Smooth muscle cell (in vitro differentiated cells): ENCODE measurements at regions not wholly inside any gene's neighbourhood (a gene's known extent, or its start where the extent isn't known, plus 50 kb on each side); places are given as distances from the start of the nearest gene placed in this dataset.

Source experiments
- DNase-seq: peaks from one replicate; lab custom pipeline; 2025; ENCODE audit not compliant: unreplicated experiment; lab: John Stamatoyannopoulos, UW
- H2AFZ ChIP-seq: fragments of 200-600 bp; sonication (generic); 2 replicates; pipeline ENCODE4 v1.6.0; 2016; ENCODE audit warnings: antibody characterized with exemption, low read depth, mild to moderate bottlenecking
- H3F3A ChIP-seq: fragments of 200-600 bp; sonication (generic); 2 replicates; pipeline ENCODE4 v1.6.0; 2017; ENCODE audit warnings: antibody characterized with exemption, low read depth
- H3K27ac ChIP-seq: fragments of 200-600 bp; sonication (generic); 2 replicates; pipeline ENCODE4 v1.5.1; 2016; ENCODE audit warnings: low read depth, mild to moderate bottlenecking
- H3K27me3 ChIP-seq: fragments of 200-600 bp; sonication (generic); 2 replicates; pipeline ENCODE4 v1.6.1; 2016; ENCODE audit warnings: low read depth, mild to moderate bottlenecking
- H3K36me3 ChIP-seq: fragments of 200-600 bp; sonication (generic); 2 replicates; pipeline ENCODE4 v1.5.1; 2016; ENCODE audit warnings: low read depth
- H3K4me1 ChIP-seq: fragments of 200-600 bp; sonication (generic); 2 replicates; pipeline ENCODE4 v1.5.1; 2016; ENCODE audit warnings: low read depth
- H3K4me2 ChIP-seq: fragments of 200-600 bp; sonication (generic); 2 replicates; pipeline ENCODE4 v1.6.0; 2016; ENCODE audit warnings: mild to moderate bottlenecking
- H3K4me3 ChIP-seq: fragments of 200-600 bp; sonication (generic); 2 replicates; pipeline ENCODE4 v1.5.1; 2016; ENCODE audit warnings: mild to moderate bottlenecking
- H3K79me2 ChIP-seq: fragments of 200-600 bp; sonication (generic); 2 replicates; pipeline ENCODE4 v1.6.0; 2016; ENCODE audit warnings: low read depth, mild to moderate bottlenecking
- H3K9ac ChIP-seq: fragments of 200-600 bp; sonication (generic); 2 replicates; pipeline ENCODE4 v1.6.0; 2016; ENCODE audit warnings: low read depth
- H3K9me3 ChIP-seq: fragments of 200-600 bp; sonication (generic); replicated peaks from 2 replicates; pipeline ENCODE4 v1.5.1; 2016; ENCODE audit warnings: low read depth
- H4K20me1 ChIP-seq: fragments of 200-600 bp; sonication (generic); 2 replicates; pipeline ENCODE4 v1.6.0; 2016; ENCODE audit warnings: low read depth
- WGBS: methylation state at CpG from one replicate; pipeline ENCODE4 v1.1.7; 2016; ENCODE audit warnings: low lambda C conversion rate; 5-methylcytosine and 5-hydroxymethylcytosine counted together
- TF ChIP-seq, protein P1 (sequence below): fragments of 200-600 bp; sonication (generic); IDR thresholded peaks from 2 replicates; pipeline ENCODE4 v1.5.1; 2017; ENCODE audit warnings: borderline replicate concordance, mild to moderate bottlenecking, antibody characterized with exemption; ENCODE audit not compliant: insufficient read depth, poor library complexity, severe bottlenecking

DNA sequence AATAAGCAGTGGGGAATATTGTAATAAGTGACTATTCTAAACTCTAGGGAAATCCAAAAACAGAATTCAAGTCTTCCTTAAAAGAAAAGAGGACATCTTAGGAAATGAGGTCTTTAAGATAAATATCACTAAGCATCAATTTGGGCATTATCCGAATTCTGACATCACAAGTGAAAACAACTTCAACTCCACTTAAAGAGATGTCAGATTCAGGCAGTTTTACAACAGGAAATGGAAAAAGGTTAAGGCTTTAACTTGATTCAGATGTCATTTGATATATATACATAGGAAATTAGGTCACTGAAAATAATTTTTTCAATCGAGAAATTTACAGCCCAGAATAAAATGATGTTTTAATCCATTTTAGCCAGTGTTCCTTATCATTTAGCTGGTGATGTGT is 435.4 kb downstream of the SETD4 start:
- Histone ChIP-seq H3K27ac (no peak overlapping the region), H3K4me1 (peaks cover 2% of the 10 kb centered on the region), H3F3A (no peaks in the 10 kb centered on the region), H3K9ac (no peak overlapping the region), H3K9me3 (no peaks in the 10 kb centered on the region), H3K4me3 (no peak overlapping the region), H3K36me3 (no peaks in the 10 kb centered on the region), H4K20me1 (no peaks in the 10 kb centered on the region), H3K4me2 (no peak overlapping the region), H2AFZ (no peak overlapping the region), H3K27me3 (no peaks in the 10 kb centered on the region), H3K79me2 (no peaks in the 10 kb centered on the region)
- DNase-seq: no peak
- TF ChIP-seq, protein P1, sequence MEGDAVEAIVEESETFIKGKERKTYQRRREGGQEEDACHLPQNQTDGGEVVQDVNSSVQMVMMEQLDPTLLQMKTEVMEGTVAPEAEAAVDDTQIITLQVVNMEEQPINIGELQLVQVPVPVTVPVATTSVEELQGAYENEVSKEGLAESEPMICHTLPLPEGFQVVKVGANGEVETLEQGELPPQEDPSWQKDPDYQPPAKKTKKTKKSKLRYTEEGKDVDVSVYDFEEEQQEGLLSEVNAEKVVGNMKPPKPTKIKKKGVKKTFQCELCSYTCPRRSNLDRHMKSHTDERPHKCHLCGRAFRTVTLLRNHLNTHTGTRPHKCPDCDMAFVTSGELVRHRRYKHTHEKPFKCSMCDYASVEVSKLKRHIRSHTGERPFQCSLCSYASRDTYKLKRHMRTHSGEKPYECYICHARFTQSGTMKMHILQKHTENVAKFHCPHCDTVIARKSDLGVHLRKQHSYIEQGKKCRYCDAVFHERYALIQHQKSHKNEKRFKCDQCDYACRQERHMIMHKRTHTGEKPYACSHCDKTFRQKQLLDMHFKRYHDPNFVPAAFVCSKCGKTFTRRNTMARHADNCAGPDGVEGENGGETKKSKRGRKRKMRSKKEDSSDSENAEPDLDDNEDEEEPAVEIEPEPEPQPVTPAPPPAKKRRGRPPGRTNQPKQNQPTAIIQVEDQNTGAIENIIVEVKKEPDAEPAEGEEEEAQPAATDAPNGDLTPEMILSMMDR: no peak
- WGBS: 90% methylated on average over 2 of the region's 2 CpGs

GRCh38 chr21:35622612-35623011 is 437.7 kb downstream of the SETD4 start:
- Histone ChIP-seq H2AFZ (no peak overlapping the region), H4K20me1 (no peaks in the 10 kb centered on the region), H3K36me3 (no peaks in the 10 kb centered on the region), H3K9me3 (no peaks in the 10 kb centered on the region), H3K27me3 (no peaks in the 10 kb centered on the region), H3K79me2 (no peaks in the 10 kb centered on the region), H3K9ac (no peak overlapping the region), H3K4me2 (no peak overlapping the region), H3K4me1 (peaks cover 13% of the 10 kb centered on the region), H3K27ac (no peak overlapping the region), H3K4me3 (no peak overlapping the region), H3F3A (no peaks in the 10 kb centered on the region)
- no peak for DNase-seq
- TF ChIP-seq, protein P1: no peak
- WGBS: 74% methylated on average over 3 of the region's 3 CpGs

DNA sequence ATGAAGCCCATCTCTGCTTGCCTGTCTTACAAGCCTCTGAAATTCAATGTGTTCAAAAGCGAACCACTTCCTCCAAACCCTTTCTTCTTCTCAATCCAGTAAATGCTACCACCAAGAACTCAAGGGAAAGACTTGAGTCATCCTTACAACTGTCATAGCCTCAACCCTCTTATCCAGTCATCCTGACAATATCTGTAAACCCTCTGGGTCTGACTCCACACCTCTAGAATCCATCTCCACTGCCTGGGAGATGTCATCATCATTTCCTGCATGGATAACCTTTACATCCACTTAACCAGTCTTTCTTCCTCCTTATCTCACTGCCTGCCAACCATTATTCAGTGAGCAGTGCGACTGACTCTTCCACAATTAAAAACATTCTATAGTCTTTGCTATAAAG is 441.1 kb downstream of the SETD4 start:
- no peak for DNase-seq
- Histone ChIP-seq H3K4me2 (peak overlapping the region; percentile 54), H3K79me2 (no peaks in the 10 kb centered on the region), H4K20me1 (no peaks in the 10 kb centered on the region), H3K9ac (no peak overlapping the region), H3K4me3 (no peak overlapping the region), H3K9me3 (no peaks in the 10 kb centered on the region), H3F3A (no peaks in the 10 kb centered on the region), H3K4me1 (peaks cover 13% of the 10 kb centered on the region), H2AFZ (no peak overlapping the region), H3K27me3 (no peaks in the 10 kb centered on the region), H3K36me3 (no peaks in the 10 kb centered on the region), H3K27ac (peak overlapping the region; percentile 93)
- 30% methylated on average over 2 of the region's 2 CpGs for WGBS
- TF ChIP-seq, protein P1: no peak

- Histone ChIP-seq H3K4me3 (no peak overlapping the region), H3K79me2 (no peaks in the 10 kb centered on the region), H4K20me1 (no peaks in the 10 kb centered on the region), H3K9ac (no peak overlapping the region), H3K4me2 (no peak overlapping the region), H2AFZ (no peak overlapping the region), H3K36me3 (no peaks in the 10 kb centered on the region), H3K4me1 (peaks cover 13% of the 10 kb centered on the region), H3K27ac (no peak overlapping the region), H3F3A (no peaks in the 10 kb centered on the region), H3K27me3 (no peaks in the 10 kb centered on the region), H3K9me3 (no peaks in the 10 kb centered on the region)
- WGBS: 88% methylated on average over 3 of the region's 3 CpGs
- DNase-seq: no peak
- TF ChIP-seq, protein P1: no peak
These were observed 442.8 kb downstream of the SETD4 start for GRCh38 chr21:35617491-35617890.
